HCT116 (cell line): ENCODE measurements at regions not wholly inside any gene's neighbourhood (a gene's known extent, or its start where the extent isn't known, plus 50 kb on each side); places are given as distances from the start of the nearest gene placed in this dataset.

Source experiments
- ATAC-seq: fragments of 200-7000 bp; cut with Tn5 transposase; 2 replicates; pipeline ENCODE4 v1.9.1; 2020; ENCODE audit warnings: mild to moderate bottlenecking, moderate library complexity
- BruUV-seq: library from RNA; stranded (reverse); fragments of 400-500 nt; replicated peaks from 2 replicates; lab custom pipeline; 2021; lab: Mats Ljungman, UMichigan
- CTCF ChIA-PET: fragments of 300-600 bp; sonication (Branson Sonifier 250); formaldehyde crosslinking; loops from one replicate; lab custom pipeline; 2021; ENCODE audit warnings: antibody characterized with exemption; lab: Charles Lee
- POLR2A ChIA-PET: fragments of 300-600, 350-600 bp; sonication (Branson Sonifier 250); formaldehyde crosslinking; loops from one replicate; lab custom pipeline; 2021; ENCODE audit warnings: antibody characterized with exemption; lab: Charles Lee
- RAD21 ChIA-PET, 2 experiments: fragments of 300-600 bp; sonication (Branson Sonifier 250); formaldehyde crosslinking; loops; one replicate each; lab custom pipeline; 2023; ENCODE audit warnings: low total read pairs in 2 of 2; ENCODE audit not compliant: uncharacterized antibody in 2 of 2, unreplicated experiment in 2 of 2, low non-redundant PET in 1 of 2; lab: Charles Lee
- DNase-seq: peaks from one replicate; pipeline ENCODE4 v3.0.0-alpha.2; 2010; ENCODE audit warnings: low read depth, low spot score
- H2AFZ ChIP-seq: fragments of 200-600 bp; shearing (Covaris generic), sonication (generic); 2 replicates; pipeline ENCODE4 v1.6.1; 2017; ENCODE audit warnings: low read depth, mixed run types, mixed read lengths, antibody characterized with exemption, low read length; ENCODE audit not compliant: poor library complexity, severe bottlenecking
- H3K27ac ChIP-seq: 2 replicates; pipeline ENCODE4 v1.5.1; 2012; ENCODE audit warnings: low read depth, low read length
- H3K27me3 ChIP-seq: fragments of 200-600 bp; sonication (generic); 2 replicates; pipeline ENCODE4 v1.6.1; 2016; ENCODE audit warnings: mixed run types, low read length, mixed read lengths; ENCODE audit not compliant: insufficient read depth
- H3K36me3 ChIP-seq, 2 experiments: fragments of 200-500 bp in 1 of 2; fragments of 200-600 bp in 1 of 2; sonication (Bioruptor generic) in 1 of 2; sonication (generic) in 1 of 2; 2 replicates each; pipeline versions ENCODE4 v1.5.1 to v1.6.1; 2014 to 2016; ENCODE audit warnings: low read length in 2 of 2, inconsistent platforms in 1 of 2, mixed read lengths in 1 of 2, mixed run types in 1 of 2; ENCODE audit not compliant: insufficient read depth in 2 of 2, control insufficient read depth in 1 of 2
- H3K4me1 ChIP-seq, 2 experiments: fragments of 200-600 bp in 1 of 2; sonication (generic) in 1 of 2; 2 replicates each; pipeline versions ENCODE4 v1.5.1 to v1.6.1; 2012 to 2017; ENCODE audit warnings: low read length in 2 of 2, inconsistent platforms in 1 of 2, mild to moderate bottlenecking in 1 of 2, mixed read lengths in 1 of 2, mixed run types in 1 of 2, moderate library complexity in 1 of 2; ENCODE audit not compliant: insufficient read depth in 2 of 2, control insufficient read depth in 1 of 2
- H3K4me2 ChIP-seq: fragments of 200-600 bp; sonication (generic); 2 replicates; pipeline ENCODE4 v1.6.1; 2017; ENCODE audit warnings: mixed run types, low read length, mixed read lengths
- H3K4me3 ChIP-seq, 2 experiments: fragments of 200-600 bp in 1 of 2; sonication (generic) in 1 of 2; replicated peaks in 1 of 2; 2 replicates each; pipeline ENCODE4 v1.5.1; 2011 to 2016; ENCODE audit warnings: low read length in 2 of 2, control low read depth in 1 of 2, low read depth in 1 of 2, mild to moderate bottlenecking in 1 of 2, mixed read lengths in 1 of 2, mixed run types in 1 of 2
- H3K79me2 ChIP-seq: fragments of 200-600 bp; sonication (generic); 2 replicates; pipeline ENCODE4 v1.6.1; 2017; ENCODE audit warnings: mild to moderate bottlenecking, mixed run types, low read length, moderate library complexity, mixed read lengths; ENCODE audit not compliant: insufficient read depth
- H3K9ac ChIP-seq: fragments of 200-600 bp; sonication (generic); 2 replicates; pipeline ENCODE4 v1.6.1; 2016; ENCODE audit warnings: low read length, mixed read lengths
- H3K9me2 ChIP-seq: fragments of 200-600 bp; sonication (generic), shearing (Covaris generic); 2 replicates; pipeline ENCODE4 v1.6.1; 2017; ENCODE audit warnings: mixed run types, mild to moderate bottlenecking, moderate library complexity; ENCODE audit not compliant: insufficient read depth
- H3K9me3 ChIP-seq, 2 experiments: fragments of 200-500 bp in 1 of 2; fragments of 200-600 bp in 1 of 2; sonication (Bioruptor generic) in 1 of 2; sonication (generic) in 1 of 2; 2 replicates each; pipeline ENCODE4 v1.6.1; 2014 to 2017; ENCODE audit warnings: low read length in 2 of 2, mixed read lengths in 2 of 2, inconsistent platforms in 1 of 2, low read depth in 1 of 2, mild to moderate bottlenecking in 1 of 2, mixed run types in 1 of 2, moderate library complexity in 1 of 2; ENCODE audit not compliant: control insufficient read depth in 1 of 2, insufficient read depth in 1 of 2
- H4K20me1 ChIP-seq: fragments of 200-600 bp; sonication (generic), shearing (Covaris generic); 2 replicates; pipeline ENCODE4 v1.6.1; 2017; ENCODE audit warnings: mixed run types, mild to moderate bottlenecking, moderate library complexity; ENCODE audit not compliant: insufficient read depth
- ATF3 ChIP-seq: IDR thresholded peaks from 2 replicates; pipeline ENCODE4 v1.6.1; 2012
- CBX3 ChIP-seq: IDR thresholded peaks from 2 replicates; pipeline ENCODE4 v1.6.1; 2012; ENCODE audit warnings: low read depth
- CEBPB ChIP-seq: IDR thresholded peaks from 2 replicates; pipeline ENCODE4 v1.6.1; 2012; ENCODE audit warnings: low read depth
- RAD21 ChIP-seq: IDR thresholded peaks from 2 replicates; pipeline ENCODE4 v1.6.1; 2012; ENCODE audit warnings: low read depth, mild to moderate bottlenecking
- SRF ChIP-seq: IDR thresholded peaks from 2 replicates; pipeline ENCODE4 v1.6.1; 2012; ENCODE audit warnings: low read depth
- YY1 ChIP-seq: IDR thresholded peaks from 2 replicates; pipeline ENCODE4 v1.6.1; 2011; ENCODE audit warnings: low read length, low read depth, moderate library complexity, mild to moderate bottlenecking; ENCODE audit not compliant: insufficient replicate concordance; ENCODE audit errors: extremely low read depth
- ZBTB33 ChIP-seq: IDR thresholded peaks from 2 replicates; pipeline ENCODE4 v1.6.1; 2011; ENCODE audit warnings: mild to moderate bottlenecking, low read length, moderate library complexity; ENCODE audit not compliant: insufficient replicate concordance; ENCODE audit errors: extremely low read depth
- intact Hi-C: fragments of 100-400 bp; cut with micrococcal nuclease; formaldehyde crosslinking; loops from 2 replicates; pipeline ENCODE4 v1.10.0; 2022
- TF ChIP-seq, protein P1 (sequence below): IDR thresholded peaks from 2 replicates; pipeline ENCODE4 v1.6.1; 2012; ENCODE audit warnings: low read depth
- TF ChIP-seq, protein P2 (sequence below): IDR thresholded peaks from 2 replicates; pipeline ENCODE4 v1.6.1; 2012

DNA sequence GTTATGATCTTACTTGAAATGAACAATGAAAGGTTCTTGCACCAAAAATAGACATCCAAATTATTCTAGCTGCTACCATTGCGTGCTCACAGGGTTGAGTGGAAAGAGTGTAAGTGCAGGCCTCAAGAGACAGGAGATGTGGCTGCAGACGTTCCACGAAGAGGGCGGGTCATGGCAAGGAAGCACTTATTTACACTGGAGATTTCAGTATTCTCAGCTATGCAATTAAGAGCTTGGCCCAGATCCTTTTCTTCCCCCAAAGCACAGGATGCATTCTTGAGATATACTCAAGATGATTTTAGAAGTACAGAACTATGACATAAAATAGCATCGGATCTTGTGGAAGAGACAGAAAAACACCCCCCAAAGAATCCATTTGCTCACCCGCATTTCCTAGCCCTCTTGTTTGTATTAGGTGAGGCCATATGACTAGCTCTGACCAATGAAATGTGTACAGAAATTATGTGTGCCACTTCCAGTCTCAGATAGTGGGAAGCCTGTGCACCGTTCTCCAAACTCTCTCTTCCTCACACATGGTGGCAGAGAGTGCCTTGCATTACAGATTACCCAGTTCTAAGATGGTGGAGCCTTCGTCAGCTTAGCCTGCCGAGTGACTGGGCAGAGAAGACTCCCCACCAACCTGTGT, 261.4 kb downstream of the TTC8 start:
- POLR2A ChIA-PET = no interaction called here
- H3K79me2 ChIP-seq = no peaks in the 10 kb centered on the region
- CTCF ChIA-PET = no interaction called here
- H3K36me3 ChIP-seq = no peaks in the 10 kb centered on the region
- no peak for TF ChIP-seq RAD21
- no peak for TF ChIP-seq ZBTB33
- no peak for TF ChIP-seq YY1
- TF ChIP-seq ATF3 = no peak
- no peak for TF ChIP-seq CBX3
- TF ChIP-seq, protein P1, sequence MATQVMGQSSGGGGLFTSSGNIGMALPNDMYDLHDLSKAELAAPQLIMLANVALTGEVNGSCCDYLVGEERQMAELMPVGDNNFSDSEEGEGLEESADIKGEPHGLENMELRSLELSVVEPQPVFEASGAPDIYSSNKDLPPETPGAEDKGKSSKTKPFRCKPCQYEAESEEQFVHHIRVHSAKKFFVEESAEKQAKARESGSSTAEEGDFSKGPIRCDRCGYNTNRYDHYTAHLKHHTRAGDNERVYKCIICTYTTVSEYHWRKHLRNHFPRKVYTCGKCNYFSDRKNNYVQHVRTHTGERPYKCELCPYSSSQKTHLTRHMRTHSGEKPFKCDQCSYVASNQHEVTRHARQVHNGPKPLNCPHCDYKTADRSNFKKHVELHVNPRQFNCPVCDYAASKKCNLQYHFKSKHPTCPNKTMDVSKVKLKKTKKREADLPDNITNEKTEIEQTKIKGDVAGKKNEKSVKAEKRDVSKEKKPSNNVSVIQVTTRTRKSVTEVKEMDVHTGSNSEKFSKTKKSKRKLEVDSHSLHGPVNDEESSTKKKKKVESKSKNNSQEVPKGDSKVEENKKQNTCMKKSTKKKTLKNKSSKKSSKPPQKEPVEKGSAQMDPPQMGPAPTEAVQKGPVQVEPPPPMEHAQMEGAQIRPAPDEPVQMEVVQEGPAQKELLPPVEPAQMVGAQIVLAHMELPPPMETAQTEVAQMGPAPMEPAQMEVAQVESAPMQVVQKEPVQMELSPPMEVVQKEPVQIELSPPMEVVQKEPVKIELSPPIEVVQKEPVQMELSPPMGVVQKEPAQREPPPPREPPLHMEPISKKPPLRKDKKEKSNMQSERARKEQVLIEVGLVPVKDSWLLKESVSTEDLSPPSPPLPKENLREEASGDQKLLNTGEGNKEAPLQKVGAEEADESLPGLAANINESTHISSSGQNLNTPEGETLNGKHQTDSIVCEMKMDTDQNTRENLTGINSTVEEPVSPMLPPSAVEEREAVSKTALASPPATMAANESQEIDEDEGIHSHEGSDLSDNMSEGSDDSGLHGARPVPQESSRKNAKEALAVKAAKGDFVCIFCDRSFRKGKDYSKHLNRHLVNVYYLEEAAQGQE = no peak
- no peak for TF ChIP-seq CEBPB
- TF ChIP-seq SRF = no peak
- TF ChIP-seq, protein P2, sequence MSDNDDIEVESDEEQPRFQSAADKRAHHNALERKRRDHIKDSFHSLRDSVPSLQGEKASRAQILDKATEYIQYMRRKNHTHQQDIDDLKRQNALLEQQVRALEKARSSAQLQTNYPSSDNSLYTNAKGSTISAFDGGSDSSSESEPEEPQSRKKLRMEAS = no peak
- H3K27me3 ChIP-seq = no peaks in the 10 kb centered on the region
- DNase-seq = no peak
- BruUV-seq = no TSS peak
- H3K4me3 ChIP-seq = no peak overlapping the region
- no peaks in the 10 kb centered on the region for H3K4me1 ChIP-seq
- no peak for ATAC-seq
- no peak overlapping the region for H3K4me2 ChIP-seq
- intact Hi-C loops = no loop called here
- no peaks in the 10 kb centered on the region for H4K20me1 ChIP-seq
- RAD21 ChIA-PET = no interaction called here
- H3K9me3 ChIP-seq = no peaks in the 10 kb centered on the region
- H3K27ac ChIP-seq = no peak overlapping the region
- H3K9ac ChIP-seq = no peak overlapping the region
- no peaks in the 10 kb centered on the region for H3K9me2 ChIP-seq
- no peak overlapping the region for H2AFZ ChIP-seq
